HG03354 (cell line): ENCODE measurements at regions not wholly inside any gene's neighbourhood (a gene's known extent, or its start where the extent isn't known, plus 50 kb on each side); places are given as distances from the start of the nearest gene placed in this dataset.

Experiments used
- ATAC-seq: cut with Tn5 transposase; IDR thresholded peaks from one replicate; pipeline ENCODE4 v1.9.1; 2021; ENCODE audit warnings: mild to moderate bottlenecking; ENCODE audit not compliant: unreplicated experiment, poor library complexity, severe bottlenecking

DNA sequence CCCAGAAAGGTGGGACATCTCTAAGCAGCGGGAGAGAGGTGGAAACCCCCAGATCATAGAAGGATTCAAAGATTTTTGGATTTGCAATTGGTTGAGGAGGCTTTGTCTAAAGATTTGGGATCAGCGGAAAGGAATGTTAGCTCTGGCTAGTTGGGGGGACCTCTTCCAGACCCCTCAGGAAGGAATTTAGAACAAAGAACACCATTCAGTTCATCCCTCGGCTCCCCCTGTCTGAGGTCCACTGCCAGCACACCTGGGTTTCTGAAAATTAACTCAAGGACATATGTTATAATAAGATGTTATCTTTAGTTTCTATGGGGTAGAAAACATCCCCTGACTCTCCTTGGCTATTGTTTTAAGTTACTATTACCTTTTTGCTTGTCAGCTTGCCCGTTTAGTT, 163.6 kb downstream of the CEP135 start:
- ATAC-seq: no peak

GRCh38 chr4:56106180-56107147, 157.7 kb downstream of the CEP135 start:
- no peak for ATAC-seq

DNA sequence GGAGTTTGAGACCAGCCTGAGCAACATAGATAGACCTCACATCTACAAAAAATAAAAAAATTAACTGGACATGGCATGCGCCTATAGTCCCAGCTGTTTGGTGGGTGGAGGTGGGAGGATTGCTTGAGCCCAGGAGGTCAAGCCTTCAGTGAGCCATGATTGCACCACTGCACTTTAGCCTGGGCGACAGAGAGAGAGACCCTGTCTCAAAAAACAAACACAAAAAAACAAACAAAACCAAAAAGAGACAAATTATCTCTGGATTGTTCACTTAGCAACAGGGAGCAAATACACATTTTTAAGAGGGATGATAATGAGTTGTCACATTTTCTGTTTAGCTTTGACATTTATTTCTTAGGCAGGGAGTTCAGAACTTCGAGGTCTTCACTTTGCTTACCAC, 155.4 kb downstream of the CEP135 start:
- no peak for ATAC-seq

DNA sequence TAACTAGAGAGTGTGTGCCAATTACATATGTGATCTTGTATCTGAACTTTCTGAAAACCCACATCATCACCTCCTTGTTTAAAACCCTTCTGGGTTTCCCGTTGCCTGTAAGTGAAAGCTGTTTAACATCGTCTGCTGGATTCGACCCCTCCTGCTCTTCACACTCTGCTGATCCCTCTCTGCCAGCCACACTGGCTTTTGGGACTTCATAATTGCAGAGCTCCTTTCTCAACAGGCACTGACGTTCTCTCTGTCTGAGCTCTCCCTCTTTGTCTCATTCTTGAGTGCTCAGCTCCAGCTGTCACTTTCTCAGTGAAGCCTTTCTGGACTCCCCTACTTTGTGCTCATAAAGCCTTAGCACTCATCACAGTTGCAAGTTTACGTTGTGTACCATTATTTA, 153.9 kb downstream of the CEP135 start:
- ATAC-seq: no peak

DNA sequence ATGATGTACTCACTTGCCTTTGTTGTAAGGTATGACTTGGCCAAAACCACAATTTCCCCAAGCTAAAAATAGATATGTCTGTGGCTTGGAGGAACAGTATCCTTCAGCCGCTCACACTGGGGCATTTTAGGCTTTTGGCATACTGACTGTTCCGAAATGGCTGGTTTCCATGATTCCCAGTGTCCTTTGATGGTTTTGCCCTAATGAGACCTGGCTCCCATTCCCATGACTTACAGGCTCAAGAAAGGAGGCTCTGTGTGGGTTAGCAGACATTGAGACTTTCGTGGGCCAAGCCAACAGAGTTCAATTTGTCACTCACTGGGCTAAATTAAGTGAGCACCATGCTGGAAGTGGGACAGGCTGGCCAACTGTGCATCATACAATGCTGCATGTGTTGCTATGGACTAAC, 150.6 kb downstream of the CEP135 start:
- no peak for ATAC-seq

DNA sequence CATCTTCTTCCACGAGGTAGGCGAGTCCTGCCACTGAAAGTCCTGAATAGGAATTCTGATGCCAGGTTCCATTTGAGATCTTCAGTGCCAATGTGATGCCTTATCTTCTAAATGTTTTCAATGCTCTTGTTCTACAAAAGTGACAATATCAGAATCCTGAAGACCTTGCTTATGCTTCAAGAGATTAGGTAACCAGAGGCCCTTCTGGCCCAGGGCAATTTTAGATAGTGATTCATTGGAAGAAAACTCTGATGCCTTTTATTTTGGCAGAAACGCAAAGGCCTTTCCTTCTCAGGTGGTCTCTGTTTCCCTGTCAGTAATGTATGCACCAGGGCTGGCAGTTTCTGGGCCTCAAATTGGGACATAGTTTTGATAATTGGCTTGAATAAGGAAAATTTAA, 144.8 kb downstream of the CEP135 start:
- no peak for ATAC-seq

- no peak for ATAC-seq
Measured at GRCh38 chr4:56092540-56092939, 143.8 kb downstream of the CEP135 start.

DNA sequence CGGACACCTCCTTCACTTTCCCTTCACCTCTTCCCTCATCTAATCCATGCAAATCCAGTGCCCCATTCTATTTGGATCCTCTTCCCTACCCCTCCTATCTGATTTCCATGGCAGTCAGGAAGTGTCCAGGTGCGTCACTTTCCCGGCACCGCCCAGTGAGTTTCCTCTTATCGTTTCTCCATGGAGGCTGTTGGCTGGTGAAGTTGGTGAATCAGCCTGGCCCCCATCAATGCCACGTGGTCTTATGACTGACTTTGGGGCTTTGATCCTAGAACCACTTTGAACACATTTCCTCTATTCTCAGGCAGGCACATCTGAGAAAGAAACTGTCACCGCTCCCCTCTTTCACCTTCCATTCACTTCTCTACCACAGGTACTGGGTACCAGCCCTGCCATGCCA, 137.8 kb downstream of the CEP135 start:
- no peak for ATAC-seq

DNA sequence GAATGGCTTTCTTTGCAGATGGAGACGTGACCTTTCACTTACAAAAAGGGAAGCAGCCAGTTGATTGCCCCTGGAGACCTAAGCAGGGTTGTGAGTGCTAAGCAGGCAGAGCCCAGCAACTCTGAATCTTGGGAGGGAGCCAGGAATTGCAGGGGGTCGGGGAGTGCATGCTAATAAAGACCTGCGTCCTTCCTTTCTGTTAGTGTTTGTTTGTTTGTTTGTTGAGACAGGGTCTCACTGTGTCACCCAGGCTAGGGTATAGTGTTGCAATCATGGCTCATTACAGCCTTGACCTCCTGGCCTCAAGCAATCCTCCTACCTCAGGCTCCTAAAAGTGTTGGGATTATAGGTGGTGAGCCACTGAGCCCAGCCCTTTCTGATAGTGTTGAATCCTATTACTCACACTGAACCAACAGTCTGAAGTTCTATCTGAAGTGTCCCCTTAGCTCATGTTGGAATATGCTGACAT, 137.4 kb downstream of the CEP135 start:
- ATAC-seq: no peak

DNA sequence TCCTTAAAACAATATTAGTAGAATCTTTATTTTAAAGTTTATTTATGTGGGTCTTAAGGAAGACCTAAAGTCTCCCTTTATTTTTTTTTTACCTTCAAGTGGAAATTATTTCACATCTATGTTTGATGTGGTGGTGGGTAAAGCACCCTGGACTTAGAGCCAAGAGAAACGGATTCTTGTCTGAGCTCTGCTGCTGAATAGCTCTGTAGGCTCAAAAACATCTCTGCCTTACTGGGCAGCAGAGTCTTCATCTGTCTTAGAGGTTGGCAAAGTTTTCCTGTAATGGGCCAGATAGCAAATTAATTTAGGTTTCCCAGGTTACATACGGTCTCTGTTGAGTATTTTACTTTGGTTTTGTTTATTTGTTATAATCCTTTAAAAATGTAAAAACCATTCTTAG, 136.5 kb downstream of the CEP135 start:
- no peak for ATAC-seq

DNA sequence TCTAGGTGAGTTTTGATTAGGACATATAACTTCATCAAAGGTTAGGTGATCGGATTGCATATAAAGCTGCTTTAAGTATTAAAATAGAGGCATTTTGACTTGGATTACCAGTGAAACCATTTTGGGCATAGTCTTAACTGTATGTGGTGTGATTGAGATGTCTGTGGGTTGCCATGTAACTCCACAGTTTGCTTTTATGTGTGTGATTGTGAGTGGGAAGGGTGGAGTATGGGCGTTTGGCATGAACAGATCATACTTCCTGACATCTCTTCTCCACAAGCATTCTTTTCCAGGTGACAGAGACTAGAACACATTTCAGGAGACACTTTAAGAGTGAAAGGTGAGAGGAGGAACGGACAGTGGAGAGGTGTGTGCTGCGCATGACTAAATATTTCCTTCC, 136.1 kb downstream of the CEP135 start:
- no peak for ATAC-seq
